Amniotic epithelial cell (primary cell): ENCODE measurements at regions not wholly inside any gene's neighbourhood (a gene's known extent, or its start where the extent isn't known, plus 50 kb on each side); places are given as distances from the start of the nearest gene placed in this dataset.
"Not testable (repeated sequence)": the region's sequence is repeated elsewhere in the genome, so short reads cannot be mapped to it uniquely, and the experiment has no call there.

Source experiments
- DNase-seq: peaks from one replicate; pipeline ENCODE4 v3.0.0-alpha.2; 2010; ENCODE audit warnings: low read depth

GRCh38 chr6:62819640-62820039, 391.6 kb upstream of the FKBP1C start:
- no peak for DNase-seq

DNA sequence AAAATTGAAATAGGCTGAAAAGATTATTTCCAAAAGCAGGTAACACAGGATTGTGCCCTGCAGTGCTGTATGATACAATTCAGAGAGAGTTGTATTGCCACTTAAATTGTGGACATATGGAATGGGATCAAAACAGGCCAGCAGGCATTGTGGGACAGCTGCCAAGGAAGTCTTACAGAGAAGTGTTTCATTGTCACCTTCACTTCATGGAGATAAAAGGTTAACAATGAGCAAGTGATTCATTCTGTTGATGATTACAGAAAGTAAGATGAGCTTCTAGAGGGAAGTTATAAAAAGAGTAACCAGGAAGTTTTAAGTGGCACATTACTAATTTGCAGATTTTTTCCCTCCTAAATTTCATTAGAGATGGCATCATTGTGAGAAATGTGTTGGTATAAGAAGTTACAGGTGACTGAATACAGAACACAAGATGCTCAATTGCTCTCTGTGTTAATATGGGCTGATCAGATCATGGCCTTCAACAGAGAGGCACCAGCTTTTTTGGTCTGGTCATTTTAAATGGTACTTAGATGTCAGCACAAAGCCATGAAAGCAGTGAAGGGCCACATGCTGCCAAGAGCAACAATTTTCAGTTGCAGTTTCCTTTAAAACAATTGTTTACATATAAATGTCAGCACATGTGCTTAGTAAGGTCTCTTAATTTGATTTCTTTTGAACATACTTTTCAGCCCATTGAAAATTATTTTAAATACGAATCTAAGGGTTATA, 402.5 kb upstream of the FKBP1C start:
- DNase-seq, result no peak

DNA sequence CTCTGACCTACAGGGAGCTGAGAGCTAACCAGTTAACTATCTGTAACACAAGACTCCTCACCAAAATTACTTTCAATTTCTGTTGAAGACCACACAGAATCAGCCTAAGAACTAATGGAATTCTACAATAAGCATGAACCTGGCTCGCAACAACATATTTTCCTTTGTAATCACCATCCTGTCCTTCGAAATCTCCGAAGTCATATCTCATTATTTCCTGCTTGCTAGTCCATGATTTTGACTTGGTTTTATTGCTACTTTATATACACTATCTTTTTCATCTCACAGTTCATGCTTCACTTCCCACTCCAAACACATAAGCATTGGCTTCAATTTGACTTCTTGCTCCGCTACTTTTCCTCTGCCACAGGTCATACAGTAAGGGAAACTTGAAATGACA, 405.8 kb upstream of the FKBP1C start:
- no peak for DNase-seq

DNA sequence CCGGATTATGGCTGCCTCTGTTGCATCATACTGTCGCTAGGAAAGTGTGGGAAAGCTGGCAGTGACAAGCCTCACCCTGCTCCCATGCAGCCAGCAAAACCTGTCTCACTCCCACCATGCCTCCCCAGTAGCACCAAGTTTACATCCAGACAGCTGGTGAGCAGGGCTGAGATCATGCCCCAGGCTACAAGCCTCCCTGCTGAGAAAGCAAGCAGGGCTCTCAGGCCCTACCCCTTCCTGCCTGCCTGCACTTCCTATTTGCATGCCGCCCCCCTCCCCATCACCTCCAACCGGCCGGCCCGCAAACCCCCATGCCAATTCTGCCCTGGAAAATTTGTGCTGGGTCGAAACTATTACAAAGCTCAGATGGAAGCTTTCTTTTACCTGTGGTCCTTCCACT, 408.2 kb upstream of the FKBP1C start:
- no peak for DNase-seq

- no peak for DNase-seq
Observed at GRCh38 chr6:62797190-62797589, 414.1 kb upstream of the FKBP1C start.

GRCh38 chr6:62775427-62776022, 435.7 kb upstream of the FKBP1C start:
- no peak for DNase-seq

GRCh38 chr6:62766174-62766573, 445.1 kb upstream of the FKBP1C start:
- DNase-seq, result not testable (repeated sequence)

DNA sequence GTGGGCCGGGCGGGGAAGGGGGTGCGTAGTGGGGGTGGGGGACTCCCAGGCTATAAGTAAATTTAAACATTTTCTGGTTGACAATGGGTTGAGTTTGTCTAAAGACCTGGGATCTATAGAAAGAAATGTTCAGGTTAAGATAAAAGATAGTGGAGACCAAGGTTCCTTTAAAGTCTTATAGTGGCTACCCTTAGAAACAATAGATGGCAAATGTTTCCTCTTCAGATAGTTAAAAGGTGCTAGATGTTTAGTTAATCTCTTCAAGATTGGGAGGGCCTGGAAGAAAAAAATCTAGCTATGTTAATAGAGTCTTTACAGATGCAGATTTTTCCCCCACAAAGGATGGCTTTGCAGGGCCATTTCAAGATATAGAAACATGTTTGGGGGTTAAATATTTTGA, 446.4 kb upstream of the FKBP1C start:
- no peak for DNase-seq

- DNase-seq, result no peak
Observed at GRCh38 chr6:62763125-62763912, 447.9 kb upstream of the FKBP1C start.

GRCh38 chr6:62746968-62747367, 460.9 kb upstream of the KHDRBS2 start:
- no peak for DNase-seq

DNA sequence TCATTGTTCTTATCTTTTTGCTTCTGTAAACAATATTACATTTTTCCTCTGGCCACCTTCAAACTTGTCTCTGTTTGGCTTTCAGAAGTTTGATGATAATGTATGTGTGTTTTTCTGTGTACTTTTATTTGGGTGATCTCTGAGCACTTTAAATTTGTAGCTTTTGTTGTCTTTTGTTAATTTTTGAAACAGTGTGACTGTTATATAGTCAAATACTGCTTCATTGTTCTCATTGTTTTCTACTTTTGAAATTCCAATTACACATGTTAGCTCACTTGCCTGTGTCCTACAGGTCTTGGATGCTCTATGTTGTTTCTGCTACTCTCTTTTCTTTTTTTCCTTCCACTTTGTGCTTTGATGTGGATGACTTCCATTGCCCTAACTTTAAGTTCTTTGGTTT, 460.1 kb upstream of the KHDRBS2 start:
- no peak for DNase-seq

- DNase-seq, result no peak
Observed at GRCh38 chr6:62740596-62740995, 454.6 kb upstream of the KHDRBS2 start.

GRCh38 chr6:62740171-62740570, 454.1 kb upstream of the KHDRBS2 start:
- no peak for DNase-seq

- DNase-seq, result no peak
Observed at GRCh38 chr6:62737792-62738191, 451.8 kb upstream of the KHDRBS2 start.

DNA sequence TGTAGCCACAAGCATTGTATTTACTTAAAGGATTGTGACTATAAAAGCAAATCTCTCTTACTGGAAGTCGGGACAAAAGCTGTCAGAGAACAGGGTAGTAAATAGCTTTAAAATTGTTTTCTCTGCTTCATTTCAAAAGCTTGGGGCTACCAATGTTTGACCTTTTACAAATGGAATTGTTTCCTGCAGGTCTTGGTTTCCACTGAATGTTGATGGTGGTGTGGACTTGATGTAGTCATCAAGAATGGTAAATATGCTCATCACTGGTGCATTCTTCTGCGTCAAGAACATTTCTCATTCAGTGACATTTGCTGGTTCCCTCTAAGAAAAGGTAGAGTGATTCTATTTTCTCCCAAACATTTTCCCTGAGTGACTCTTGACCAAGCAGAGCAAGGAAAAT, 435.4 kb upstream of the KHDRBS2 start:
- DNase-seq, result no peak

- no peak for DNase-seq
Observed at GRCh38 chr6:62716719-62717118, 430.7 kb upstream of the KHDRBS2 start.

- no peak for DNase-seq
Observed at GRCh38 chr6:62714112-62714511, 428.1 kb upstream of the KHDRBS2 start.

DNA sequence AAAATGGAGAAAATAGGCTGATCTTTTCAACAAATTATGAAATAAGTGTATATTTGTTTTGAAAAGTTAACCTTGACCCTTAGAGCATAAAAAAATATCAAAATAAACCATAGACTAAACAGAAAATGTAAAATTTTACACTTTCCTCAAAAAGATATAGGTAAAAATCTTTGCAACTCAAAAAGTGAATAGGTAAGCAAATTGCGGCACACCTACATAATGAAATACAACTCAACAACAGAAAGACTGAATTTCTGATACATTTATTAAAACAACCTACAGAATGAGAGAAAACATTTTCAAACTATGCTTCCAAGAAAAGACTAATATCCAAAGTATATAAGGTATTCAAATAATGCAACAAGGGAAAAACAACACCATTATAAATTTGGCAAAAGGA, 425.7 kb upstream of the KHDRBS2 start:
- no peak for DNase-seq

DNA sequence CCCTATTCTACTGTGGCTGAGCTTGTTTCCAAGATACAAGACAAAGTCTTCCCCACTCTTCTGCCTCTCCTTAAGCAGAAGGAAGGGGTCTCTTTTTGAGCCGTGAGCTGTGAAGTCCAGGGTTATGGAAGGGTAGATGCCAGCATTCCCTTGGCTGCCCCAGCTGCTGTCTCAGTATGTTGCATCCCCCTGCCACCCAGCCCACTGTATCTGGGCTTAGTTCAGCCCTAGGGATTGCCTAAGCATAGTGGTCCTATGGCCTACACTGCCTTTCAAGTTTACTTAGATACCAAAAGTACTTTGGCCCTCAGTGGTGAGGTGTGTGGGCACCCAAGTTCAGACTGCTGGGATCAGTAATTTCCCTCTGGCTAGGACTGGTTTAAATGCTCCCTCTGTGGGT, 421.9 kb upstream of the KHDRBS2 start:
- no peak for DNase-seq

DNA sequence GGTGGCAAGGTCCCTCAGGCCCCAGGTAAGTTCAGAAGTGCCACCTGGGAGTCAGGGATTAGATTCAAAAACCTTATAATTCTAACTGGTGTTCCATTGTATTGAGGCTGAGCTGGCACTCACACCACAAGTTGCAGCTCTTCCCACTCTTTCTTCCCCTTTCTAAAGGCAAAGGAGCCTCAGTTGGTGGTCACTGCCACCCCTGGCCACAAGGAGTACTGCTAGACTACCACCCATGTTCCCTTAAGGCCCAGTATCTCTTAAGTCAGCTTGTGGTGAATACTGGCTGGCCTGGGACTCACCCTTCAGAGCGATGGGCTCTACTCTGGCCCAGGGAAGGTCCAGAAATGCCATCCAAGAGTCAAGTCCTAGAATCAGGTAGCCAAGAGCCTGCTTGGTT, 421.1 kb upstream of the KHDRBS2 start:
- DNase-seq, result no peak

DNA sequence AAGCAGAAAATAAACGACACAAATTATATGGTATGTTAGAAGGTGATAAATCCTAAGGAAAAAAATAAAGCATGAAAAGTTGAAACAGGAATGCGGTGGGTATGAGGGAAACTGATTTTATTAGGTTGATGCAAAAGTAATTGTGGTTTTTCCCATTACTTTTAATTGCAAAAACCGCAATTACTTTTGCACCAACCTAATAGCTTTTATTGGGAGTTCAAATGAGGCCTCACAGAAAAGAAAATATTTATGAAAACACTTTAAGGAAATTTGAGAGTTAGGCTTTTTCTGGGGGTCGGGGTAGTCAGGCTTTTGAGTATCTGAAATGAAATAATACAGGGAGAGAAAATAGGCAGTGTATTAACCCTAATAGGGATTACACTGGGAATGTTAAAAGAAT, 397.0 kb upstream of the KHDRBS2 start:
- DNase-seq, result no peak

DNA sequence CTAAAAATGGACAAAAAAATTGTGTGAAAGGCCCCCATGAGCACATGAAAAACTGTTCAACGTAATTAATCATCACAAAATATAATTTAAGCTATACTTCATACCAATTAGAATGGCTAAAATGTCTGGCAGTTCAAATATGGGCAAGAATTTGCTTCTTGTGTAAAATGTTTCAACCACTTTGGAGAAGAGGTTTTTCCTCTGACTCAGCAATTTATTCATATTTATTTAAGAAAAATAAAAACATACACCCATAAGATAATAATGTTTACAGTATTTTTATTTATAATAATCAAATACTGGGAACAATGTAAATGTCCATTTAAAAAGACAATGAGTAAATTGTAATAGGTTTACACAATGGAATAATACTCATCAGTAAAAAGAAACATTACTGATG, 395.1 kb upstream of the KHDRBS2 start:
- DNase-seq, result no peak

- no peak for DNase-seq
Observed at GRCh38 chr6:62672989-62673388, 387.0 kb upstream of the KHDRBS2 start.
